Motor neuron (in vitro differentiated cells): ENCODE measurements at regions not wholly inside any gene's neighbourhood (a gene's known extent, or its start where the extent isn't known, plus 50 kb on each side); places are given as distances from the start of the nearest gene placed in this dataset.
A peak's percentile ranks its signal among the peaks of the same experiment; 100 is the strongest.

Experiments used
- ATAC-seq, 8 experiments: fragments of 200-7000 bp; cut with Tn5 transposase; replicated peaks in 6 of 8; 2 replicates each; pipeline ENCODE4 v1.8.0; 2021; ENCODE audit warnings: mild to moderate bottlenecking in 8 of 8, moderate library complexity in 8 of 8
- H3K27ac ChIP-seq, 2 donors: fragments of 250-450 bp; sonication (Bioruptor Pico); 2 replicates each; pipeline ENCODE4 v1.9.0; 2021; ENCODE audit warnings: antibody characterized with exemption in 2 of 2, mild to moderate bottlenecking in 2 of 2, moderate library complexity in 1 of 2
- H3K4me1 ChIP-seq, 2 donors: fragments of 250-450 bp; sonication (Bioruptor Pico); replicated peaks in 1 of 2; 2 replicates each; pipeline ENCODE4 v1.6.1; 2021; ENCODE audit warnings: antibody characterized with exemption in 2 of 2, mild to moderate bottlenecking in 2 of 2, moderate library complexity in 1 of 2
- H3K4me3 ChIP-seq, 5 donors: fragments of 250-450 bp; sonication (Bioruptor Pico); 2 replicates each; pipeline ENCODE4 v1.9.0; 2021; ENCODE audit warnings: antibody characterized with exemption in 5 of 5, mild to moderate bottlenecking in 5 of 5, moderate library complexity in 4 of 5
- WGBS, 10 experiments: fragments of 450-650 bp; shearing (Covaris generic); methylation state at CpG; one replicate each; pipeline ENCODE4 v1.0.0; 2022; 5-methylcytosine and 5-hydroxymethylcytosine counted together
- in situ Hi-C, 9 experiments: fragments of 400-800 bp; cut with MboI; loops; one replicate each; pipeline ENCODE4 v1.15.0; 2021; ENCODE audit warnings: low sequenced_read_pairs in 9 of 9, low pct_unique_long_range_greater_than_20kb in 2 of 9; ENCODE audit not compliant: unreplicated experiment in 9 of 9

DNA sequence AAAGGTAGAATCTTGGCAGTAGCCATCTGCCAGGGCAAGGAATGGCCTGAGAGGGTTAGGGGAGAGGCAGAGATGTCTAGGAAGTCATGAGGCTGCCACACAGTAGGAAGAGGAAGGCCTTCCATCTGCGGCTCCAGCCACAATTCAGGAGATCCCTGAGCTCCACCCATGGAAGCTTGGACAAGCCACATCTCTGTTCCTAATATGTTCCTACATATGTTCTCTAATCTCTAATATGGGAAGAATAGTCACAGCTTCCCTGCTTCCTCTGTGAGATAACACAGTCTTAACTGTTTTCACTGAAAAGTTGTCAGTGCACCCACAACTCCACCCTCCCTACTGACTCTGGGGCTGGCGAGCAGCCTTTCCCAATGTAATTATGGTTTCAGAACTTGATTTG lies 109.5 kb downstream of the CDC7 start:
- 50 to 100% (median 88%) methylated on average over 1 to 2 of the region's 2 CpGs; no CpG with 5 or more reads in 3 of the 10 experiments for WGBS, 10 experiments
- in situ Hi-C loops: no loop called here

GRCh38 chr1:91610789-91611188 lies 110.1 kb downstream of the CDC7 start:
- Histone ChIP-seq H3K4me1 (peaks cover 0 to 2% of the 10 kb centered on the region in 2 donors), H3K27ac (no peak overlapping the region), H3K4me3 (no peak overlapping the region)
- no peak for ATAC-seq
- WGBS, 10 experiments: 13 to 100% (median 92%) methylated on average over 1 to 6 of the region's 6 CpGs
- in situ Hi-C loops: no loop called here

More for the DNA sequence above, 109.5 kb downstream of the CDC7 start:
- no peak overlapping the region for H3K27ac ChIP-seq
- peaks cover 0 to 2% of the 10 kb centered on the region in 2 donors for H3K4me1 ChIP-seq
- ATAC-seq: peak in 2 of 8 experiments; percentile 8 to 9
- no peak overlapping the region for H3K4me3 ChIP-seq

DNA sequence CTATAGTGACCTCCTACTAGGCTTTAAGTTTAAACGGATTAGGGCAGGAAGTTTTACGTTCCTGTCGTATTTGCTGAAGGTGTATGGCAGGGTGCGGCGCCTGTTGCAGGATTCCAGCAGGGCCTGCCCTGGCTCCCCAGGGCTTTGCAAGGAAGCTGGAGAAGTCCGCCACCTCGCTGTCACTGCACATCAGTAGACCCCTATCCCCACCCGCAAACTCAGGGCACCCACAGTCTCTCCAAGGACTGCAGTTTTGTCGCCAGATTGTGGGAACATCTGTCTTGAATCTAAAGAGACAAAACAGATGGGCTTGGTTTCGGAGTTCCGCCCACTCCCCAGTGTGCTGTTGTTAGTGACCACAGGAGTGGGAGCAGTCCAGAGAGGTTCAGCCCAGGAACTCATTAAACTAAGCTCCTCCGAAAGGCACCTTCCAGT lies 110.8 kb downstream of the CDC7 start:
- ATAC-seq: peak in 3 of 8 experiments; percentile 9 to 66 (median 63)
- Histone ChIP-seq H3K27ac (no peak overlapping the region), H3K4me3 (no peak overlapping the region), H3K4me1 (peaks cover 0 to 2% of the 10 kb centered on the region in 2 donors)
- in situ Hi-C loops: no loop called here
- 28 to 73% (median 66%) methylated on average over 3 to 12 of the region's 12 CpGs; no CpG with 5 or more reads in 3 of the 10 experiments for WGBS, 10 experiments

- in situ Hi-C loops: no loop called here
- peak in 3 of 8 experiments; percentile 65 to 80 (median 69) for ATAC-seq
- peaks cover 0 to 2% of the 10 kb centered on the region in 2 donors for H3K4me1 ChIP-seq
- WGBS, 10 experiments: 60 to 100% (median 83%) methylated on average over 1 of the region's 1 CpG; no CpG with 5 or more reads in 5 of the 10 experiments
- no peak overlapping the region for H3K27ac ChIP-seq
- H3K4me3 ChIP-seq: no peak overlapping the region
Observed at GRCh38 chr1:91613595-91613994, 112.9 kb downstream of the CDC7 start.

- no peak overlapping the region for H3K4me3 ChIP-seq
- H3K27ac ChIP-seq: no peak overlapping the region
- WGBS, 10 experiments: 90 to 100% (median 96%) methylated on average over 1 to 3 of the region's 3 CpGs; no CpG with 5 or more reads in 1 of the 10 experiments
- no peak for ATAC-seq
- H3K4me1 ChIP-seq: peaks cover 0 to 2% of the 10 kb centered on the region in 2 donors
- in situ Hi-C loops: no loop called here
Observed at GRCh38 chr1:91616712-91617111, 116.1 kb downstream of the CDC7 start.

- H3K4me3 ChIP-seq: no peak overlapping the region
- peak in 1 of 8 experiments; percentile 33 for ATAC-seq
- no peak overlapping the region for H3K27ac ChIP-seq
- no peaks in the 10 kb centered on the region for H3K4me1 ChIP-seq
- 0 to 72% (median 50%) methylated on average over 1 to 5 of the region's 5 CpGs; no CpG with 5 or more reads in 3 of the 10 experiments for WGBS, 10 experiments
- in situ Hi-C loops: no loop called here
Observed at GRCh38 chr1:91617285-91617765, 116.7 kb downstream of the CDC7 start.

DNA sequence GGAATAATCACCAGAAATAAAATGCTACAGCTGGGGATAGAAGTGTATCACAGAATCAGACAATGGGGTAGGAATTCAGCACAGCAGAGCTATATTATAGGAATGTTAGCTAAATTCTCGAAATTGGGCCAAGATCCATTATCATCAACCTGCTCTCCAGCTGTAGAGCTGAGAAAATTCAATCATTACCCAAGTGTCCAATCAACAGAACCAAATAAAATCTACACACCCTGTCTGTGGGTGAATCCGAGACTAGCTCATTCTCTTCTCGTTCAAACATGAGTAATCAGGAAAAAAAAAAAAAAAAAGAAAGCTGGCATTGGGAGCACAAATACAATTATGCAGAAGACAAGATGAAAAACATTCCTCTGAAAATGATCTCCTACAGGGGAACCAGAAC lies 119.2 kb downstream of the CDC7 start:
- WGBS, 10 experiments: 13 to 100% (median 82%) methylated on average over 1 to 3 of the region's 3 CpGs
- no peak overlapping the region for H3K4me3 ChIP-seq
- H3K4me1 ChIP-seq: no peaks in the 10 kb centered on the region
- H3K27ac ChIP-seq: no peak overlapping the region
- peak in 2 of 8 experiments; percentile 54 to 64 for ATAC-seq
- in situ Hi-C loops: no loop called here

GRCh38 chr1:91621360-91621759 lies 120.7 kb downstream of the CDC7 start:
- H3K27ac ChIP-seq: no peak overlapping the region
- in situ Hi-C loops: no loop called here
- H3K4me3 ChIP-seq: no peak overlapping the region
- 60 to 100% (median 92%) methylated on average over 1 to 3 of the region's 3 CpGs; no CpG with 5 or more reads in 3 of the 10 experiments for WGBS, 10 experiments
- ATAC-seq: no peak
- no peaks in the 10 kb centered on the region for H3K4me1 ChIP-seq

DNA sequence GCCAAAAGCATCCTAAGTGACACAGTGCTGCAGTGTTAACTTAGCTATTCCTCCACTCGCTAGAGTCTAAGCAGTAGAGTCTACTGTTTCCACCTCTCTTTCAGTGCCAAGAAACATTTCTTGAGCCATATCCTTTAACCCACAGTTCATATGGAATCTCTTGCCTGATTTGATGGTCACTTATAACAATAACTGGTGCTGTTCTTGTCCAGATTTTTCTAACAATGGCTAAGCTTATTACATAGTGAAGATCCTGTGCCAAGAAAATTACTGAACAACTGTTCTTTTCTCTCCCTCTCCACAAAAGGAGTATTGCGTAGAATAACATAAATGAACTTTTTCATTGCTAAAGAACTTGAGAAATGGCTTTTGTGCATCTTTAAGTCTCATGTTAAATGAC lies 121.3 kb downstream of the CDC7 start:
- no peak for ATAC-seq

DNA sequence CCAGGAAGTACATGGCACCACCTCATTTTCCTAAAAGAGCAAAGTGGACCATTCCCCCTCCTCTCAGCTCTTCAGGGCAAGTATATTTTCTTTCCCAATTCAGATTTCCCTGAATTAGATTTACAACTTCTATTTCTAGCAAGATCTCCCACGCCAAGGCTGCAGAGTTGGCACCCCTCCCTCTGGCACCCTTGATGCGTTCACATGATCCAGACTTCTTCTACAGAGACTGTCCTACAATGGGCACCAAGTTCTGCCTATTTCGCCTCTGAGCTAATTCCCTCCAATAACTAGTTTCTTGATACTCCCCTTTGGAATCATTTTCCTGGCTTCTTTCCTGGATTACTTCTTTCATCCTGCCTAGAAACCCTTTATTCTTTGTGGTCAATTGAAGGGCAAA lies 122.0 kb downstream of the CDC7 start:
- Histone ChIP-seq H3K27ac (no peak overlapping the region), H3K4me3 (no peak overlapping the region), H3K4me1 (no peaks in the 10 kb centered on the region)
- no peak for ATAC-seq
- in situ Hi-C loops: no loop called here
- 20 to 100% (median 81%) methylated on average over 1 to 3 of the region's 3 CpGs; no CpG with 5 or more reads in 1 of the 10 experiments for WGBS, 10 experiments

More for the DNA sequence above, 121.3 kb downstream of the CDC7 start:
- no peak overlapping the region for H3K27ac ChIP-seq
- H3K4me1 ChIP-seq: no peaks in the 10 kb centered on the region
- in situ Hi-C loops: no loop called here
- 42 to 100% (median 78%) methylated on average over 1 to 2 of the region's 2 CpGs; no CpG with 5 or more reads in 1 of the 10 experiments for WGBS, 10 experiments
- no peak overlapping the region for H3K4me3 ChIP-seq

DNA sequence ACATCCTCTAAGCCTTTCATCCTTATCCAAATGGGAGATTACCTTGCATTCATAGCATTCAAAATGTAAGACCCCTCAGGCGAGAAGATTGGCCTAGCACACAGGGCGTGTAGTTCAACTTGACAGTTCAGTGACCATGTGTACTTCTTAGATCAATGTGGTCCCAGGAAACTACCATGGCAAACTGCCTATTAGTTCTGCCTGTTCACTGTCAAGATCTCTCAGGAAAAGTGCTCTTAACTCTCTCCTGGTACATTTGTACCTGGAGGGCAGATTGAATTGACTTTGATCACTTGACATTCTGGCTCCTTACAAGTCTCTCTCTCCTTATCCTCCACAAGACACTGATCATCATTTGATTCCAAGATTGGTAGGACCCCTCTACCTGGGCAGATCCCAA lies 122.4 kb downstream of the CDC7 start:
- 0 to 100% (median 81%) methylated on average over 1 to 2 of the region's 2 CpGs; no CpG with 5 or more reads in 3 of the 10 experiments for whole genome bisulfite sequencing, 10 experiments
- H3K27ac ChIP-seq: no peak overlapping the region
- H3K4me1 ChIP-seq: no peaks in the 10 kb centered on the region
- ATAC-seq: no peak
- no peak overlapping the region for H3K4me3 ChIP-seq
- in situ Hi-C loops: no loop called here

GRCh38 chr1:91624331-91624730 lies 123.7 kb downstream of the CDC7 start:
- in situ Hi-C loops: no loop called here
- 81 to 100% (median 94%) methylated on average over 2 to 4 of the region's 4 CpGs for WGBS, 10 experiments
- Histone ChIP-seq H3K4me3 (no peak overlapping the region), H3K4me1 (no peaks in the 10 kb centered on the region), H3K27ac (no peak overlapping the region)
- ATAC-seq: no peak
